Choroid plexus epithelial cell (primary cell): ENCODE measurements at regions not wholly inside any gene's neighbourhood (a gene's known extent, or its start where the extent isn't known, plus 50 kb on each side); places are given as distances from the start of the nearest gene placed in this dataset.

Source experiments
- DNase-seq: peaks from one replicate; pipeline ENCODE4 v3.0.0-alpha.2; 2010; ENCODE audit warnings: low read depth
- H3K4me3 ChIP-seq: 2 replicates; pipeline ENCODE4 v1.5.1; 2011; ENCODE audit warnings: low read depth, mild to moderate bottlenecking, control low read depth, low read length, moderate library complexity
- TF ChIP-seq, protein P1 (sequence below): conservative IDR thresholded peaks from 2 replicates; pipeline ENCODE4 v1.5.1; 2011; ENCODE audit warnings: low read depth, mild to moderate bottlenecking, control low read depth, inconsistent platforms, low read length, moderate library complexity

DNA sequence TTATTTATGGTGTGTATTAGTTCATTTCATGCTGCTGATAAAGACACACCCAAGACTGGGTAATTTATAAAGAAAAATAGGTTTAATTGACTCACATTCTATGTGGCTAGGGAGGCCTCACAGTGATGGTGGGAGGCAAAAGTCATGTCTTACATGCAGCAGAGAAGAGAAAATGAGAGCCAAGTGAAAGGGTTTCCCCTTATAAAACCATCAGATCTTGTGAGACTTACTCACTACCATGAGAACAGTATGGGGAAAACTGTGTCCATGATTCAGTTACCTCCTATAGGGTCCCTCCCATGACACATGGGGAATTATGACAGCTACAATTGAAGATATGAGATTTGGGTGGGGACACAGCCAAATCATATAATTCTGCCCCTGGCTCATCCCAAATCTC lies 150.0 kb upstream of the AHI1 start:
- DNase-seq, result no peak
- TF ChIP-seq, protein P1, sequence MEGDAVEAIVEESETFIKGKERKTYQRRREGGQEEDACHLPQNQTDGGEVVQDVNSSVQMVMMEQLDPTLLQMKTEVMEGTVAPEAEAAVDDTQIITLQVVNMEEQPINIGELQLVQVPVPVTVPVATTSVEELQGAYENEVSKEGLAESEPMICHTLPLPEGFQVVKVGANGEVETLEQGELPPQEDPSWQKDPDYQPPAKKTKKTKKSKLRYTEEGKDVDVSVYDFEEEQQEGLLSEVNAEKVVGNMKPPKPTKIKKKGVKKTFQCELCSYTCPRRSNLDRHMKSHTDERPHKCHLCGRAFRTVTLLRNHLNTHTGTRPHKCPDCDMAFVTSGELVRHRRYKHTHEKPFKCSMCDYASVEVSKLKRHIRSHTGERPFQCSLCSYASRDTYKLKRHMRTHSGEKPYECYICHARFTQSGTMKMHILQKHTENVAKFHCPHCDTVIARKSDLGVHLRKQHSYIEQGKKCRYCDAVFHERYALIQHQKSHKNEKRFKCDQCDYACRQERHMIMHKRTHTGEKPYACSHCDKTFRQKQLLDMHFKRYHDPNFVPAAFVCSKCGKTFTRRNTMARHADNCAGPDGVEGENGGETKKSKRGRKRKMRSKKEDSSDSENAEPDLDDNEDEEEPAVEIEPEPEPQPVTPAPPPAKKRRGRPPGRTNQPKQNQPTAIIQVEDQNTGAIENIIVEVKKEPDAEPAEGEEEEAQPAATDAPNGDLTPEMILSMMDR, result no peak
- H3K4me3 ChIP-seq, result no peak overlapping the region

DNA sequence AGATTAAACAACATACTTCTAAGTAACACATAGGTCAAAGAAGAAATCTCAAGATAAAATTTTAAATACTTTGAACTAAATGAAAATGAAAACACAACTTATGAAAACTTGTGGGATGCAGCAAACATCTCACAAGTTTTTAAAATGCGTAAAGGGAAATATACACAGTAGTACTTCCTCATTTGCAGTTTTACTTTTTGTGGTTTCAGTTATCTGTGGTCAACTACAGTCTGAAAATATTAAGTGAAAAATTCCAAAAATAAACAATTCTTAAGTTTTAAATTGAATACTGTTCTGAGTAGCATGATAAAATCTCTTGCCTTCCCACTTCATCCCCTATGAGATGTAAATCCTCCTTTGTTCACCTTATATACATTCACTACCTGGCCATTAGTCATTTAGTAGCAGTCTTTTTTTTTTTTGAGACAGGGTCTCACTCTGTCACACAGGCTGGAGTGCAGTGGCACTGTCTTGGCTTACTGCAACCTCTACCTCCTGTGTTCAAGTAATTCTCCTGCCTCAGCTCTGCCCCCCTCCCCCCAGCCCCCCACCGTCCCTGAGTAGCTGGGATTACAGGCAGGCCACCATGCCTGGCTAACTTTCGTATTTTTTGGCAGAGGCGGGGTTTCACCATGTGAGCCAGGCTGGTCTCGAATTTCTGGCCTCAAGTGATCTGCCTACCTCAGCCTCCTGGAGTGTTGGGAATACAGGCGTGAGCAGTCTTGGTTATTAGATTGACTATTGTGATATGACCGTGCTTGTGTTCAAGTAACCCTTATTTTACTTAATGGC lies 154.6 kb upstream of the AHI1 start:
- TF ChIP-seq, protein P1, result no peak
- no peak for DNase-seq
- no peak overlapping the region for H3K4me3 ChIP-seq

DNA sequence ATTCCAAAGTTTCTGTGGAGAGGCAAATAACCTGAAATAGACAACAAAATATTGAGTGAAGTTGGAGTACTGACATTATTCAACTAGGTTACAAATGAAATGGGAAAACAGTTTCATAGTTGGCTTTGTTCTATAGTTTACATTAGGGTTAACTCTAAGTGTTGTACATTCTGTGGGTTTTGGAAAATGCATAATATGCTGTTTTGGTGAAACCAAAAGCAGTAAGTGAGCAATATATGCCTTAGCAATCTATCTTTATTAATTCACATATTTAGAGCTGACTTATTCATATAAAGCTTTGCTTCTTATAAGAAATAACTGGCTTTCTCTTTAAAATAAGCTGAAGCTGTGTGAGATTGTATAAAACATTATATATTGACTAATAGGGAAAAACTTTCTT lies 157.5 kb upstream of the AHI1 start:
- TF ChIP-seq, protein P1, result no peak
- peak; percentile 14 for DNase-seq
- no peak overlapping the region for H3K4me3 ChIP-seq

DNA sequence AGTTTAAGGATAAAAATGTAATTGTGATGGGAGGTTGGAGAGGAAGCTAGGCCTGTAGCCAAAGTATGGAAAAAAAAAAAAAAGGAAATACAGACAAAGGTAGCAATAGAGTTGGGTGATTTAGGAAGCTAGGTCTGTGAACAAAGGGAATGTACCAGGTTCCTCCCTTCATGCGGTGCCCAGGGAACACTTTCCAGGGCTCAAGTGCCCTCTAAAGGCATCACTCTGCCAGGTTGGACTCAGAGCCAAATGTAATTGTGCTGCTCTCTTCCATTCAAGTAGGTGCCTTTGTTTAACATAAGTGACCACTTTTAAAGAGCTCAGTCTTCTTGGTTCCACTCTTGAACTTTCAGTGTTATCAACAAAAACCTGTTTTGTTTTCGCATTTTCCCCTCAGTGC lies 159.7 kb upstream of the AHI1 start:
- DNase-seq, result no peak
- H3K4me3 ChIP-seq, result no peak overlapping the region
- TF ChIP-seq, protein P1, result no peak

DNA sequence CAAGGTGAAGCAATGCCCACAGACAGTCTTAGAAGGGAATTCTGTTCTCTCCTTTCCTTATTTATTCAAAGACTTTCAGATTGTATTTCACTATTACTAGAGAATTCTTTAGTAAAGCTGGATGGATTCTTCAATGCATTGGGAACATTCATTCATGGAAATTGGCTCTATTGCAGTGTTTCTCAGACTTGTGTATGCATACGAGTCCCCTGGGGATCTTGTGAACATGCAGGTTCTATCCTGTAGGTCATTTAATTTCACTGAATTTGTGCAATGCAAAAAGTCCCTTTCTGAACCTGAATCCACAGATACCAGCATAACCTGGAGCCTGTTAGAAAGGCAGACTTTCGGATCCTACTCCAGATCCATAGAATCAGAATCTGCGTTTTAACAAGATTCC lies 160.9 kb upstream of the AHI1 start:
- DNase-seq, result no peak
- TF ChIP-seq, protein P1, result no peak

DNA sequence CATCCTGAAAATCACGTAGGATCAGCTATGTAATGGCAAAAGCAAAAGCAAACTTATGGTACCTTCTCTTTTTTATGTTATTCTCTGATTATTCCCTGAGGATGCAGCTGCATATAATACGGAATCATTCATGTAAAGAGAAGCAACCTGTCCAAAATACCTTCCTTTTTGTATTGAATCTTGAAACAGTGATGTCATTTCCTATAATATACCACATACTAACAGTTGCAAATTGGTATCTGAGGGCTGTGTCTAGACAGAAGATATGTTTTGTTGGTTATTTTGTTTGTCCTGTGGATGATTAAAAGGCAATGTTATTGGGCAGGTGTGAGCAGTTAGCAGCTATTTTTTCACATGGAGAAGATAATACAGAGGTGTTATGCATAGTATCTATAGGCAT lies 161.4 kb upstream of the AHI1 start:
- no peak for DNase-seq
- H3K4me3 ChIP-seq, result no peak overlapping the region
- TF ChIP-seq, protein P1, result no peak

More for the DNA sequence above, 160.9 kb upstream of the AHI1 start:
- no peak overlapping the region for H3K4me3 ChIP-seq

DNA sequence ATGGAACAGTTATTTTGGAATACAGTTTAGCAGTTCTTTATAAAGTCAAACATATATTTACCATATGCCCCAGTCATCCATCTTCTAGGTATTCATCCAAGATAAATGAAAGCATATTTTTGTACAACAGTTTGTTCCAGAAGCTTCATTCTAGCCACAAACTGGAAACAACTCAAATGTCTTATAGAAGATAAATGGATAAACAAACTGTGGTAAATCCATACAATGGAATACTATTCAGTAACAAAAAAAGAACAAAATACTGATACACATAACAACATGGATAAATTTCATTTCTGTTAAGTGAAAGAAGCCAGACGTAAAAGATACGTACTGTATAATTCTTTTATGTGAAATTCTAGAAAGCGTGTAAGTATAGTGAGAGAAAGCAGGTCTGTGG lies 167.0 kb upstream of the AHI1 start:
- no peak overlapping the region for H3K4me3 ChIP-seq
- no peak for DNase-seq
- TF ChIP-seq, protein P1, result no peak
